Upper lobe of left lung (tissue), 6 donors: ENCODE measurements at regions not wholly inside any gene's neighbourhood (a gene's known extent, or its start where the extent isn't known, plus 50 kb on each side); places are given as distances from the start of the nearest gene placed in this dataset.

Experiments
- ATAC-seq, 2 donors: fragments of 200-7000 bp; cut with Tn5 transposase; one replicate each; pipeline ENCODE4 v1.9.1; 2022; ENCODE audit warnings: mild to moderate bottlenecking in 2 of 2, moderate library complexity in 2 of 2; ENCODE audit not compliant: low FRiP score in 2 of 2
- DNase-seq, 2 donors: peaks; one replicate each; pipeline ENCODE4 v3.0.0-alpha.2; 2019 to 2020
- H3K27ac ChIP-seq, 4 donors: fragments of 200-600 bp; sonication (generic); one replicate each; pipeline ENCODE4 v1.5.1; 2016 to 2019
- H3K27me3 ChIP-seq, 4 donors: fragments of 200-600 bp; sonication (generic); one replicate each; pipeline ENCODE4 v1.5.1; 2017 to 2019
- H3K36me3 ChIP-seq, 4 donors: fragments of 200-600 bp; sonication (generic); one replicate each; pipeline ENCODE4 v1.5.1; 2016 to 2019
- H3K4me1 ChIP-seq, 4 donors: fragments of 200-600 bp; sonication (generic); one replicate each; pipeline ENCODE4 v1.5.1; 2018 to 2019
- H3K4me3 ChIP-seq, 4 donors: fragments of 200-600 bp; sonication (generic); one replicate each; pipeline ENCODE4 v1.5.1; 2017 to 2019; ENCODE audit warnings: mild to moderate bottlenecking in 2 of 4, moderate library complexity in 1 of 4
- H3K9me3 ChIP-seq, 4 donors: fragments of 200-600 bp; sonication (generic); one replicate each; pipeline ENCODE4 v1.5.1; 2018 to 2019
- EP300 ChIP-seq, 4 donors: sonication (generic); formaldehyde crosslinking; IDR thresholded peaks; one replicate each; pipeline ENCODE4 v1.5.1; 2017; ENCODE audit warnings: antibody characterized with exemption in 4 of 4, control low read depth in 2 of 4
- POLR2A ChIP-seq, 4 donors: fragments of 450-650 bp; IDR thresholded peaks; one replicate each; pipeline ENCODE4 v1.5.1; 2016 to 2017; ENCODE audit warnings: antibody characterized with exemption in 4 of 4, mild to moderate bottlenecking in 2 of 4
- POLR2AphosphoS5 ChIP-seq, 2 donors: sonication (generic); formaldehyde crosslinking; IDR thresholded peaks; one replicate each; pipeline ENCODE4 v1.5.1; 2017; ENCODE audit warnings: antibody characterized with exemption in 2 of 2
- WGBS, 2 donors: methylation state at CpG; one replicate each; pipeline ENCODE4 v1.1.5; 2017 to 2018; 5-methylcytosine and 5-hydroxymethylcytosine counted together
- TF ChIP-seq, protein P1 (sequence below), 6 experiments: fragments of 450-650 bp in 4 of 6; fragments of 200-600 bp in 2 of 6; sonication (generic) in 2 of 6; IDR thresholded peaks; one replicate each; pipeline ENCODE4 v1.5.1; 2016 to 2019; ENCODE audit warnings: antibody characterized with exemption in 6 of 6
- donor health status: DM: no; HTN: no; CAD: no; lungs with moderate emphysema.
- donor health status: DM: no; HTN: yes; CAD: no; lungs with severe emphysema.

DNA sequence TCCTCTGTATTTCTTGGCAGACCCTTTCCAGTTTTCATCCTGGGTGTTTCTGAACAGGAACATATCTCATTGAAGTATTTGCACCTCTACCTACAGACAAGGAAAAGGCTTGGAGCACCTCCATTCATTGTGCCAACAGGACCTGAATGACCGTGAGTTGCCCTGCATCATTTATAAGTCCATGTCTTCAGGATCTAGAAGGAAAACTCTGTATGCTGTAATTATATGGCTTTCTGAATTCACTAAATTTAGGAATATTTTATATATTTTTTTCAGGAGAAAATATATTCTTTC is 402.3 kb upstream of the SLC14A2 start:
- TF ChIP-seq POLR2AphosphoS5 (IDR thresholded peaks at IDR 0.05) (no peak), POLR2A (IDR thresholded peaks at IDR 0.05) (no peak), EP300 (IDR thresholded peaks at IDR 0.05) (no peak)
- TF ChIP-seq, protein P1, sequence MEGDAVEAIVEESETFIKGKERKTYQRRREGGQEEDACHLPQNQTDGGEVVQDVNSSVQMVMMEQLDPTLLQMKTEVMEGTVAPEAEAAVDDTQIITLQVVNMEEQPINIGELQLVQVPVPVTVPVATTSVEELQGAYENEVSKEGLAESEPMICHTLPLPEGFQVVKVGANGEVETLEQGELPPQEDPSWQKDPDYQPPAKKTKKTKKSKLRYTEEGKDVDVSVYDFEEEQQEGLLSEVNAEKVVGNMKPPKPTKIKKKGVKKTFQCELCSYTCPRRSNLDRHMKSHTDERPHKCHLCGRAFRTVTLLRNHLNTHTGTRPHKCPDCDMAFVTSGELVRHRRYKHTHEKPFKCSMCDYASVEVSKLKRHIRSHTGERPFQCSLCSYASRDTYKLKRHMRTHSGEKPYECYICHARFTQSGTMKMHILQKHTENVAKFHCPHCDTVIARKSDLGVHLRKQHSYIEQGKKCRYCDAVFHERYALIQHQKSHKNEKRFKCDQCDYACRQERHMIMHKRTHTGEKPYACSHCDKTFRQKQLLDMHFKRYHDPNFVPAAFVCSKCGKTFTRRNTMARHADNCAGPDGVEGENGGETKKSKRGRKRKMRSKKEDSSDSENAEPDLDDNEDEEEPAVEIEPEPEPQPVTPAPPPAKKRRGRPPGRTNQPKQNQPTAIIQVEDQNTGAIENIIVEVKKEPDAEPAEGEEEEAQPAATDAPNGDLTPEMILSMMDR (IDR thresholded peaks at IDR 0.05), result no peak
- Histone ChIP-seq H3K36me3 (no peaks in the 10 kb centered on the region), H3K4me1 (no peaks in the 10 kb centered on the region), H3K9me3 (no peaks in the 10 kb centered on the region), H3K27ac (no peak overlapping the region), H3K4me3 (no peak overlapping the region), H3K27me3 (no peaks in the 10 kb centered on the region)
- no peak for ATAC-seq
- DNase-seq, result no peak
- 100% methylated on average over 1 of the region's 1 CpG for WGBS, 2 donors

DNA sequence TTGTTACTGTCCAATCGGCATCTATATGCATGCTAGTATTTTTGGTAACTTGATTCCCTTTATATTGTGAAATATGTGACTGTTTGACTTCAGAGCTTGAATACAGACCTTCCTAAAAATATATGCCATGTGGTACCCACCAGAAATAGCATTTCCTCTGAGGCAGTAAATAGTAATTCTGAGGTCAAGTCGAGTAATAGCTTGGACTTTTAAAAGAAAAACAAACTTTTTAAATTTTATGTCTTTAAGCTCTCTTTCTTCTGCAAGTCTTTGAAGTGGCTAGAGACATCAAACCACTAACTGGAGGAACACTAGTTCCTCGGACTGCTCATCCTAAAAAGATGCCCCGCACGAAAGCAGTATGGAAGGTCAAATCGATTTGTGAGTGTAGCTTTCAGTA is 396.8 kb upstream of the SLC14A2 start:
- DNase-seq, result no peak
- no peak for TF ChIP-seq POLR2AphosphoS5 (IDR thresholded peaks at IDR 0.05)
- TF ChIP-seq, protein P1 (IDR thresholded peaks at IDR 0.05), result no peak
- no peak for TF ChIP-seq EP300 (IDR thresholded peaks at IDR 0.05)
- no peak for TF ChIP-seq POLR2A (IDR thresholded peaks at IDR 0.05)
- ATAC-seq, result no peak

DNA sequence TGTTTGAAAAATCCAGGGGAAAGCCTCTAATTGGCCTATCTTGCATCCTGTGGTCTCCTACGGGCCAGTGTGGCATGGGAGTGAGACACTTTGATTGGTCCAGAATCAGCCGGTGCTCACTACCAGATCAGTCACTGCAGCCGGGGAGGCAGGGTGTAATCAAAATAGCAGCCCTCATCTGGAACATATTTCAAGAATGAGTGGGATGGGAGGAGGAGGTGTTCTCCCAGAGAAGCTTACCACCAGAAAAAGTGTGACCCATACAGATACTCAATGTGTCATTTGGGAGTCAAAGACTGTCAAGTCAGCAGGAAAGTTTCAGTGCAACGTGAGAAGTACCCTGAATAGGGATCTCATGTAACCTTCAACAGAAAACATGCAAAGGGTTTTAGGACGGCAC is 393.9 kb upstream of the SLC14A2 start:
- H3K27ac ChIP-seq, result no peak overlapping the region
- H3K36me3 ChIP-seq, result no peaks in the 10 kb centered on the region
- DNase-seq (no peak), ATAC-seq (no peak)
- no peaks in the 10 kb centered on the region for H3K4me1 ChIP-seq
- no peaks in the 10 kb centered on the region for H3K27me3 ChIP-seq
- no peak for TF ChIP-seq POLR2A (IDR thresholded peaks at IDR 0.05)
- TF ChIP-seq, protein P1 (IDR thresholded peaks at IDR 0.05), result no peak
- no peak for TF ChIP-seq POLR2AphosphoS5 (IDR thresholded peaks at IDR 0.05)
- TF ChIP-seq EP300 (IDR thresholded peaks at IDR 0.05), result no peak
- H3K9me3 ChIP-seq, result no peaks in the 10 kb centered on the region
- 85 to 96% methylated on average over 5 of the region's 5 CpGs for WGBS, 2 donors
- no peak overlapping the region for H3K4me3 ChIP-seq

More for the DNA sequence above, 396.8 kb upstream of the SLC14A2 start:
- Histone ChIP-seq H3K4me1 (no peaks in the 10 kb centered on the region), H3K4me3 (no peak overlapping the region), H3K9me3 (no peaks in the 10 kb centered on the region), H3K36me3 (no peaks in the 10 kb centered on the region), H3K27ac (no peak overlapping the region), H3K27me3 (no peaks in the 10 kb centered on the region)
- 80 to 83% methylated on average over 6 of the region's 6 CpGs for WGBS, 2 donors

DNA sequence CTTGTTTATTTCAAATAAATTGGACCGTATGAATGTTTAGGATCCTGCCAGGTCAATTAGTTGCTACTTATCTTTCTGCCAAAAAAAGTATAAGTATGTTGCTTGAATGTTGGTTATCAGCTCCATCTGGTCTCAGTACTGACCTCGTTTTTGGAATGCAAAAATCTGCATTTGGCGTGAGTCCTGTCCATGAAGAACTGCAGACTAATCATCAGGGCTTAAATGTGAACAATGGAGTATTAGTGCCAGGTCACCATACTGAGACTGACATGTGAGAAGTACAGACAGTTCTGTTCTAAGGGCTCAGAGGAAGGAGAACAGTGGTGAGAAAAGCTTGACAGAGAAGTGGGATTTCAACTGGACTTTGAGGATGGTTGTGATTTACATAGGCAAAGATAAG is 393.1 kb upstream of the SLC14A2 start:
- H3K4me1 ChIP-seq, result no peaks in the 10 kb centered on the region
- ATAC-seq, result no peak
- H3K9me3 ChIP-seq, result no peaks in the 10 kb centered on the region
- no peaks in the 10 kb centered on the region for H3K36me3 ChIP-seq
- WGBS, 2 donors, result 60 to 63% methylated on average over 3 of the region's 3 CpGs
- no peak for DNase-seq
- no peaks in the 10 kb centered on the region for H3K27me3 ChIP-seq
- TF ChIP-seq, protein P1 (IDR thresholded peaks at IDR 0.05), result no peak
- TF ChIP-seq POLR2A (IDR thresholded peaks at IDR 0.05), result no peak
- TF ChIP-seq POLR2AphosphoS5 (IDR thresholded peaks at IDR 0.05), result no peak
- no peak for TF ChIP-seq EP300 (IDR thresholded peaks at IDR 0.05)
- no peak overlapping the region for H3K27ac ChIP-seq
- H3K4me3 ChIP-seq, result no peak overlapping the region

DNA sequence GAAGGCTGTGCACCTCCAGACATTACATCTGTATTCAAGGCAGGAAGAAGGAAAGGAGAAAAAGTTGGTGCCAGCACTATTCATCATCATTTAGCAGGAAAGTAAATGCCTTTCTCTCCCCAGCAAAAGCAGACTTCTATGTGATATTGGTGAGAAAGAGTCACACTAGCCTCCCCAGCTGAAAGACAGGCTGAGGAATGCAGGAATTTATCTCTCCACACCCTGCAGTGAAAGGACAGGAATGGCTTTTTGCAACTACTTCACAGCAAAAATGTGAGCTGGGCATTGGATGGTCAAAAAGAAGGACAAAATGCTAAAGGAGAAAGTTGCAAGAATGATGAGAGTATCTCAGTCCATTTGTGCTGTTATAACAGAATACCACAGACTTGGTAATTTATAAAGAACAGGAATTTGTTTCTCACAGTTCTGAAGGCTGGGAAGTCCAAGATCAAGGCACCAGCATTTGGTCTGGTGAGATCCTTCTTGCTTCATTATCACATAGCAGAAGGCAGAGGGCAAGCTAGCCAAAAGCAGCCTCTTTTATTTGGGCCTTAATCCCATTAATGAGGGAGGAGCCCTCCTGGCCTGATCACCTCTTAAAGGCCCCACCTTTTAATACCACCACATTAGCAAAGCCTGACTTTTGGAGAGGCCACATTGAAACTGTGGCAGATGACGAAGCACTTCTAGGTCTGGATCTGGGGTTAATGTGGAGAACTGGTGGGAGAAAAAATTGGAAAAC is 388.1 kb upstream of the SLC14A2 start:
- Histone ChIP-seq H3K9me3 (no peaks in the 10 kb centered on the region), H3K27me3 (no peaks in the 10 kb centered on the region), H3K4me3 (no peak overlapping the region), H3K4me1 (no peaks in the 10 kb centered on the region), H3K27ac (no peak overlapping the region), H3K36me3 (no peaks in the 10 kb centered on the region)
- DNase-seq (no peak), ATAC-seq (no peak)
- TF ChIP-seq POLR2AphosphoS5 (IDR thresholded peaks at IDR 0.05), result no peak
- TF ChIP-seq EP300 (IDR thresholded peaks at IDR 0.05), result no peak
- TF ChIP-seq, protein P1 (IDR thresholded peaks at IDR 0.05), result no peak
- TF ChIP-seq POLR2A (IDR thresholded peaks at IDR 0.05), result no peak
- WGBS, 2 donors, result 94 to 100% methylated on average over 1 of the region's 1 CpG
